CD4-positive, alpha-beta T cell treated with Interleukin-1 beta for 1 hour (primary cell): ENCODE measurements at regions not wholly inside any gene's neighbourhood (a gene's known extent, or its start where the extent isn't known, plus 50 kb on each side); places are given as distances from the start of the nearest gene placed in this dataset.

Experiments used
- DNase-seq, 2 donors: peaks; one replicate each; pipeline ENCODE4 v3.0.0-alpha.2; 2020 to 2022

DNA sequence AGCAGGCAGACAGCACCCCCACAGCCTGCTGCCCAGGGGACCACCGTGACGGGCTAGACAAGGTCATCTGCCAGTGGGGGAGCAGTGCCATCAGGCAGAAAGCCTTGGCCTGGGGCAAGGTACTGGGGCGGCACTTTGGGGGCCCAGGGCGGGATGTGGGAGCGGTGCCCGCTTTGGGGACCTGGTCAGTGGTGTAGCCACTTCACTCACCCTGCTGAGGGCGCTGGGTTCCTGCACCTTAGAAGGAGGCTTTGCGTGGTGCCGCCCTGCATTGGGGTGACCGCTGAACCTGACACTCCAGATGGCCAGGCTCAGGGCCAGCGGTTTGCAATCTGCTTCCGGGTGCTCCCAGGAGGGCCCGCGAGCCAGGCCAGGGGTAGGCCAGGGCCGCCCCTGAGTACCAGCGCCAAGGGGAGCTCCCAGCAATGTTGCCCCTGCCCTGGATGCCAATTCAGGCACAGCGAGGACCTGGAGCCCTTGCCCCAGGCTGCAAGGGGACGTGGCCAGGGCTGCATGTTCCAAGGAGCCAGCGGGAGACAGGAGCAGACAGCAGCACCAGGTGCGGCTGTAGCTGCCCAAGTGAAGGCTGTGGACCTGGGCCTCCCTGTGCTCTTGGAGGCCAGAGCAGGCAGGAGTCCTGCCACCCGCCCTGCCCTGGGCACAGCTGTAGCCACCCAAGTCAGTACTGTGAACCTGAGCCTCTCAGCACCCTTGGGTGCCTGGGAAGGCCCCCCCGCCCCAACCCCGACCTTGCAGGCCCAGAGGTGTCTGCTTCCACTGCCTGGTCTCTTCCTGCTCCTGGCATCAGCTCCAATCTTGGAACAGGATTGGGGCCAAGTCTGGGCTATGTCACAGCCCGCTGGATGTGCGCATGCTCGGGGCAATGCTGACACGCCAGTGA, 550.7 kb downstream of the SLC6A15 start:
- DNase-seq, result no peak

DNA sequence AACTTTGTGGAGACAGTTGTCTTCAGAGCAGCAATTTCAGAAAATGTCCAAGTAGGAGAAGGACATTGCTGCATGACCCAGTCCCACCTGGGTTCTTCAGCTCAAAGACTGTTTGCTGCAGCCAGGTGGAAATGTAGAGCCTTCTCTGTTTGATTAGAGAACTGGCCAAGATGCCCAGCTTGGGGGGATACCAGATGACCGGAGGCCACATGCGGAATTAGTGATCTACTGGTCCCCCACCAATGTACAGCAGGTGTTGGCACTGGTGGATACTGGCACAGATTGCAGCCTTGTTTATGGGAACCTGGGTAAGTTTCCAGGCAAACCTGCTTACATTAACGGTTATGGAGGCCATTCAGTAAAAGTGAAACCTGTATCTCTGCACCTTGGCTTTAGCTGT, 555.3 kb downstream of the SLC6A15 start:
- DNase-seq, result no peak

DNA sequence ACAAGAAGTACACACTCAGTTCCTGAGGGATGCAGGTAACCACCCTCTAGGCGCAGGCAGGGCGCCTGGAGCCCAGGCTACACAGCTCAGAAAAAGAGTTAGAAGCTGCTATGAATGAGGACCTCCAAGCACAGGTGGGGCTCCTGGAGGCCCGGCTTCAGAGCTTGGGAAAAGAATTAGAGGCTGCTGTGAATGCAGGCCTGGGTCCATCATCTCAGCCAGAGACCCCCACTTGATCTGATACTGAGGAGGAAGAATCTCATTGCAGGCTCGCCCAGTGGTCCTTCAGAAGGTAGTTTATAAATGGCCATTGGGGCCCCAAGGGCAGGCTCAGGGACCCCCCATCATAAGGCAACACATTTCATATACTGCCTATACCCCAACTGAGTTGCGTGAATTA, 556.4 kb downstream of the SLC6A15 start:
- DNase-seq, result no peak

DNA sequence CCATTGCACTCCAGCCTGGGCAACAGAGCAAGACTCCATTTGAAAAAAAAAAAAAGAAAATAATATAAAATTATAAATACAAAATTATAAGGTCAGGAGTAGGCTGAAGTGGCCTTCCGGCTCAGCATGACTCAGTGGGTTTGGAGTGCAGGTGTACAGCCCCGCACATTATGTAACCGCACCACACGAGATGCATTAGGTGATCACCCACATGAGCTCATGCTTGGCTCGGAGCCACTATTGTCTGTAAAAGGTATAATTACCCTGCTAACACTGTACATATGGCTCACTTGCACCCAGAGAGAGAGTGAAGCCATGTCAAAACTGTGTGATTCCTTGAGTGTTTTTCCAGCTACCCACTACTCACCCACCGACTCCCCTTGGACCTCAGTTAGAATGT, 557.0 kb downstream of the SLC6A15 start:
- DNase-seq, result no peak

DNA sequence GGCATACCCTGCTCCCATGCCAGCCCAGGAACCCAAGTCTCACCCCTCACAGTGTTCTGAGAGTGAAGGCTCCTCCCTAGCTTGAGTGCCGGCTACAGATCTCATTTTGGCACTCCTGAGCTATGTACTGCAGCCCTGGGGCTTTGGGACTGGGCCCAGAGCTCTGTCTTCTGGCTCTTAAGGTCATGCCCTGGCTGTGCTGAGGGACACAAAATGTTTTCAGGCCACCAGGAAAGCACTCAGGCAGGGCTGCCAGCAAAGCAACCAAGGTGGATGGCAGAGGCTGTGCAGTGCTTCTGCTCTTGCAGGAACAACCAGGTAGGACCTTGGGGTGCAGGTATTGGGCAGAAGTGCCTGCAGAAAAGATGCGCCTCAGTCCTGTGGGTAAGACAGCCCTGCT, 564.0 kb downstream of the SLC6A15 start:
- no peak for DNase-seq

DNA sequence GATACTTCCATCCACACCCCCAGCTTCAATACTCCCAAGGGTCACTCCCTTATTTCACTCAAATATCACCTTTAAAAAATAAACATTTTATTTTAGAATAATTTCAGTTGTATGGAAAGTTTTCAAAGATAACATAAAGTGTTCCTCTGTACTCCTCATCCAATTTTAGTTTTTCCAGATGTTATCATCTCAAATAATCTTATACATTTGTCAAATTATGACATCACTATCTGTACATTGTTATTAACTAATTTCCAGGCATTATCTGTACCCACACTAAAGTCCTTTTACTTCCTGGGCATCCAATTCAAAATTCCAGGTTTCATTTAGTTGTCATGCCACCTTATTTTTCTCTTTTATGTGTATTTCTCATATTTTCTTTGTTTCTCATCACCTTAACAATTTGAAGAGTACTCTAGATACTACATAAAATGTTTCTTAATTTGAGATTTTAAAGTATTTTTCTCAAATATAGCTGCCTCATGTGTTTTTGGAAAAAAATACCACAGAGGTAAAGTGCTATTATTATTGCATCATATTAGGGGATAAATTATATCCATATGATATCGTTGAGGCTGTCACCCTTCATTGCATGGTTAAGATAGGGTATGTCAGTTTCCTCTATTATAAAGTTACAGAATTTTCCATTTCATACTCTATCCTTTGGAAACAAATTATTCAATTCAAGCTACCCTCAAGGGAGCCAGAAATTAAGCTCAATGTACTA, 571.0 kb downstream of the SLC6A15 start:
- no peak for DNase-seq

DNA sequence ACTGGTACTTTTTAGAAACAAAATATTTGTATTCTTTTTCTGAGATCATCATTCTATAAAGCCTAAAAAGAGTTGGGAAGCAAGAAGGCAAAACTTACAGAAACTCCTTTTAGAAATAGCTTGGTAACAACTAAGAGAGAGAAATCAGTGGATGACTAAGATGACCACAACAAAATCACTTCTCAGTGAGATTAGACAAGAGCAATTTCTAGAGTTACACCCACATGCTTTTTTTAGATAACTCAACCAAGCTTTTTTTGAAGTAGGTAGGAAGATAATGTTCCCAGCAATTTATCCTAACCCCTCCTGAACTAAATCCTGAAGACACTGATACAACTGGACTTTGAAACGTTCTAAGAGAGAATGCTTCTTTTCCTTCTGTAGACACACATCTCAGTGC, 576.4 kb downstream of the SLC6A15 start:
- no peak for DNase-seq

DNA sequence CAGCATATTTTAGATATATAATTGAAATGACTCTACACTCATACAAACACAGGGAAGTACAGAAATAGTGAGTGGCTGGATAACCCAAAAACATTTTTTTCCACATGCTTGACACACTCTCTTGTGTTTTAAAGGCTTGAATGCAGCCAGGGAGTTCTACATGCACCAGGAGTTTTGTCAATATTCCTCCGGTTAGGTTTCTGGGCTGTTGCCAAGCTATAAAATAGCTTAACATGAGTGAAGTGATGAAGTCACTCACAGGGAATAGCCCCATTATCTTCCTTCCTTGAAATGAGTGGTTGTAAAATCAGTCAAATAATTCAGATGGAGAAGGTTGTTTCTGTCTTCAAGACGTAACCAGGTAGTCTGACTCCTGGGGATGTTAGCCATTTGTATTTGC, 582.7 kb downstream of the SLC6A15 start:
- DNase-seq, result no peak

DNA sequence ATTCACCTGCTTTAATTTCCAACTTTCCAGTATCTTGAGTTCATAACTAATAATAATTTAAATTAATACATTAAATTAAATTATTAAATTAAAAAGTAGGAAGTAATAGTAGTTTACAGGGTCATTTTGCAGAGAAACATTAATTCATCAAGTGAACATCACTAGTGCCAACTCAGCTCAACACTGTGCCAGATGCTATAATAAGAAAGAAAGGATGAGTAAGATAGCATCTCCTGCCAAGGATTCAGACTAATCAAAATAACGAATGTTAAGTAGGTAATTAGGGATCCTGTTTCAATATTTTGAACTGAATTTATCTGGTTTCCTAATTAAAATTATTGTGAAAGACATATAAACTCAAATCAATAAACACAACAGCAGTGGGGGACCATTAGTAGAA, 596.7 kb downstream of the SLC6A15 start:
- DNase-seq, result no peak

DNA sequence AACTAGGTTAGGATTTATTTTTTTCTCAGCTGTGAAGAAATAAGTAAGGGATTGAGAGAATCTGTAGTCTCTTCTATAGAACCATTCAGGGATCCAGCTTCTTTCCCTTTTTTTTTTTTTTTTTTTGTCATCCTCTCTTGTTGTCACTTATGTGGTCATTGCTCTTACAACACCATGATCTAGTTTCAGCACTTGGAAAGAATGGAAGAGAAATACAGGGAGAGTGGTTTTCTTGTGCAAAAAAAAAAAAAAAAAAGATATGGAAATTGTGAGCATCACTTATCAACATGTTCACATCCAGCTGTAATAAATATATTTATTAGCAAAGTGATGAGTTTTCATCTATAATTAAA, 599.3 kb downstream of the SLC6A15 start:
- no peak for DNase-seq

DNA sequence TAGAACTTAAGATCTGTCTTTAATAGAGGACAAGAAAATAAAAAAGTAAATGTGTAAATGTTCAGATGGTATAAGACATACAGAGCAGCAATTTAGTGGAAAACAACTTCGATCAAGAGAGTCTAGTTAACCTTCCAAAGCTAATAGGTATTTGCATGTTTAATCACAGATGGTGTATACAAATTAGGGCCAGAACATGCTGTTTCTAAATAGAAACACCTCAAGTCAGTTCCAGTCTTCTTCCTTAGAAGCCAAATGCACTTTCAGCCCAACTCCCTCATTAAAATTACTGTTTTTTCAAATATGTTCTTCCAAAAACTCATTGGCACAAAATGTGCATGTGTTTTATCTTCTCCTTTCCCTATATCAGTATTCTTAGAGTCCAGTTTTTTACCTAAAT, 604.4 kb downstream of the SLC6A15 start:
- DNase-seq, result no peak

DNA sequence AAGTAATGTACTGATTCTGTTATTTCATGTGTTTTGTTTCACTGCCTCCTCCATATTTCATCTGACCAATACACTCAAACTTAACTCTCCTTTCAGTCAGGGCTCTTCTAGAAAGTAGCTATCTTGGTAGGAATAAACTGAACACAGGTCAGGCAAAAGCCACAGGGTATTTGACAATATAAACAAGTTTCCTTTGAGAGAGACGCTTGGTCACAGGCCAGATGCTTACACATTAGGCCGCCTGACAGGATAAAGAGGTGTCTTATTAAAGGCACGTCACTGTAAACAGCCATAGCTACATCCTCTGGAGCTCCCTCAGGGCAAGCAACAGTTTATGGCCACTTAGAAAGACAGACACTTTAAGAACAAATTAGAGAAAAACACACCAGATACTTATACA, 607.5 kb downstream of the SLC6A15 start:
- DNase-seq, result no peak

DNA sequence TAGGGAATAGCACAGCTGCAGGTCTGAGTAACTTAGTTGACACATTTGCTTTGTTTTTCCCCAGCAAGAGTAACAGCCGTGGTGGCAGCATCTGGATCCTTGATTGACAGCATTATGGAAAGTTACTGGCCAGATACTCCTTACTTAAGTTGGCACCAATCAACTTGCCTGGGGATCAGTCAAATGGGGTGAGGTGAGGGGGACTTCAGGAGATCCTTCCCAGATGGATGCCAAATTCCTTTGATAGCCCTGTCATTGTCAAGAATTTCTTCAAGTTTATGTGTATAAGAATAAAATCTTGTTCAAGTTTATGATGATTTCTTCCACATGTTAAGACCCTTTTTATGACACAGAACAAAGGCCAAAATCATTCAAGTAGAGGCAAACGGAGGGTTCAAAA, 618.4 kb downstream of the SLC6A15 start:
- no peak for DNase-seq

DNA sequence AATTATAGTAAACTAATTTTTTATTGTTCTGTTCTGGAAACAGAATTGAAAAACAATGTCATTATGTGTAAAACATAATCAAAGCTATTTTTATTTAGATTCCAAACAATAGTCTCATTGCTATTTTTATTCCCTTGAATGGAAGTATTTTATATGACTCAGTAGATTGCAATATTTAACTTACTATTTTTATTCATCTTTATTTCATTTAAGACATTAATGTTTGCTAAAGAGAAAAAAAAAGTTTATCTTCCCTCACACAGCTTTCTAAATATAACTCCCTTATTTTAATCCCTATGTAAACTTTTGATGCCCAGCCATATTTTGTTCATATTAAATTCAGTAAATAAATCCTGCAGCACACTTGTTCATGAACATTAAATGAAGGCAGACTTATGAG, 622.4 kb downstream of the SLC6A15 start:
- no peak for DNase-seq

DNA sequence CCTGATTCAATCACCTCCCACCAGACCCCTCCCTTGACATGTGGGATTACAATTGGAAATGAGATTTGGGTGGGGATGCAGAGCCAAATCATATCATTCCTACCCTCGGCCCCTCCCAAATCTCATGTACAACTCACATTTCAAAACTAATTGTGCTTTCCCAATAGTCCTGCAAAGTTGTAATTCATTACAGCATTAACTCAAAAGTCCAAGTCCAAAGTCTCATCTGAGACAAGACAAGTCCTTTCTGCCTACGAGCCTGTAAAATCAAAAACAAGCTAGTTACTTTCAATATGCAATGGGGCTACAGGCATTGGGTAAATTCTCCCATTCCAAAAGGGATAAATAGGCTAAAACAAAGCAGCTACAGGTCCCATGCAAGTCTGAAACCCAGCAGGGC, 634.6 kb downstream of the SLC6A15 start:
- no peak for DNase-seq

DNA sequence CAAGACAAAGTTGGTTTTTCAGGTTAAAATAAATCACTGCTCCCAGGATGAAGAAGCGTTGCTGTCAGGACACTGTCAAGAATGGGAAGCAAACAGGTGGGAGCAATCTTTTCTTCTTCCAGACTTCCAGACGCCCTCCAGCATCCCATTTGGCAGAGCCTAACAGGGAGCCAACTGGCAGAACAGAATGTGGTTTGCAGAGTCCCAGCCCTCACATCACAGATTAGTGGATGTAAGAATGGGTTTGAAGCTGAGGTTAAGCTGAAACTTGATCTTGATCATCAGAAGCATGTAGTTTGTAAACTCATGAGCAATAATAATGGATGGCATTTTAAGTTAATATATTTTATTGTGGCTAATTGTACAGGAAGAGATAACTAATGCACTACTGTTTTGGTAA, 636.4 kb downstream of the SLC6A15 start:
- DNase-seq, result no peak

DNA sequence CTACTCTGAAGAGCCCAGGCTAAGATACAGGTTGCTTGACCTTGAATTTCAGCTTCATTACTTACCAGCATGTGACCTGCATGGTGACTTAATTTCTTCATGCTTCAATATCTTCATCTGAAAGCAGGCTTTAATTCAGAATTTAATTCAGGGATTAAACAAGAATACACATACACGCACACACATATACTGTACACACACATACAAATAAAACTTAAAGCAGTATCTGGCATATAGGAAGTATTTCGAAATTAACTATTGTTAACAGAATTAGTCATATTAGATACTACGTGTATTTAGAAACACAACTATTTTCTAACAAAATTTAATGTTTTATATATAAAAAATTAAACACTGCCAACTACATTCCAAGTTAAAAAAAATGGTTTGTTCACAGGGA, 640.3 kb downstream of the SLC6A15 start:
- no peak for DNase-seq

DNA sequence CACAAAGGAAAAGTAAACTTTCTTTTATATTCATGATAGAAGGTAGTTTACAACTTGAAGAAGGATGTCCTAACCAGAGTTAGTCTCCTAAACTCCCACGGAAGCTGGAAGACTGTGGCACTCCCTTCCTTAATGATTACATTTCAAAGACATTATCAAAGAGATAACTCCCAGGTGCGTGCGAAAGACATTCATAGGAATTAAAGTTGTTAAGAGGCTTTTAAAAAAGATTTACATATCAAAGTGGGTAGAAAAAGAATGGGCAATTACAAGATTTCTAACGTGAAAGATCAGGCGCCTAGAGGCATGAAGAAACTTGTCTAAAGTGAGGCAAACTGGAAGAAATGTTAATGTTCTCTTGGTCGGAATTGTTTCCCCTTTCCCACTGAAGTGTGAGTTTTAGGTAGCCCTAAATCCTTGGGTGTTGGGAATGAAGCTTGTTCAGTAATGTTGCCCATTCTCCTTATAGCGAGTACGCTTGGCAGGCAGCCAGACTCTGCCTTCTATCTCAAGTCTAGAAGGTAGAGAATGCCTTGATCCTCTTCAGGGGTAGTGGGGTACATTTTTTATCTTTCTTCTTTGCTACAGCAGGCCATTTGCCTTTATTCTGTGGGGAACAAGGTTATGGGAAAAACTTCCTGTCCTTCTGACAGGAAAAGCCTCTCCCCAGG, 642.0 kb downstream of the SLC6A15 start:
- no peak for DNase-seq

DNA sequence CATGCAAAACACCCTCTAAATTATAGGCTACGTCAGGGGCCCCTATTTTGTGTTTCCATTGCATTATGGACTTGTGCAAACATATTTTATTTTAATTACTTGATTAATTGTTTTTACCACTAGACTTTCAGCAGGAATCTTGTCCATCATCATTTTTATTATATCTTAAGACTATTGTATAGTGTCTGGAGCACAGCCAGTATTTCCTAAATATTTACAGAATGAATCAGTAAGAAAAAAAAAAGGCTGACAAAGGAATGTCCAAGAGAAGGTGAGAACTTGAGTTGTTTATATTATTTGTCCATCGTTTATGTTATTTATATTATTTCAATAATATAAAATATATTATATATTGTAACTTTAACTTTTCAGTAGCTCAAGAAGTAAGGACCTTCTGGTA, 664.7 kb downstream of the SLC6A15 start:
- DNase-seq, result no peak

DNA sequence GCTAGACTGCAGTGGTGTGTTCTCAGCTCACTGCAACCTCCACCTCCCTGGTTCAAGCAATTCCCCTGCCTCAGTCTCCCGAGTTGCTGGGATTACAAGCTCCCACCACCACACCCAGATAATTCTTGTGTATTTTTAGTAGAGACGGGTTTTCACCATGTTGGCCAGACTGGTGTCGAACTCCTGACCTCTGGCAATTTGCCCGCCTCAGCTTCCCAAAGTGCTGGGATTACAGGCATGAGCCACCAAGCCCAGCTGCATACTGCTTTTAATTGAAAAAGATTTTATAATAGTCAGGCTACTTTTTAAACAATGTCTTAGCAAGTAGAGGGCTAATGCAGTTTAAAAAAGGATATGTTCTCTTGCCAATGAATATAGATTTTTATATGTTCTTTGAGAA, 668.9 kb downstream of the SLC6A15 start:
- DNase-seq, result no peak

DNA sequence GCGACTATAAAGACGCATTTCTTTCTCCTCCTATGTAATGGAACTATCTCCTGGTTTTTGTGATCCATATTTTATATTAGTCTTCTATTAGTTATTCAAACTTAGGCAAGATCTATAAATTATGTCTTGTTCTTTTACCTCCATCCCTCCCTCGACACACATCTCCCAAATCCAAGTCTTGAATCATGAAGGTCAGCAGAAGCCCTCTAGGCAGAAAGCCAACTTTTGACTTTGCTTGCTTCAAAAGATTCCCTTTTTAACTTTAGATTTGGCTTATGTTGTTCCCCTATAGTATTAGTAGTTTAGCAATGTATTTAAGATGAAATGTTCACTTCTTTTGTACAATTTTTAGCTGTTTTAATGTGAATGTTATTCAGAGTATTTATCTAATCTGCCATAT, 689.8 kb downstream of the SLC6A15 start:
- DNase-seq, result no peak

DNA sequence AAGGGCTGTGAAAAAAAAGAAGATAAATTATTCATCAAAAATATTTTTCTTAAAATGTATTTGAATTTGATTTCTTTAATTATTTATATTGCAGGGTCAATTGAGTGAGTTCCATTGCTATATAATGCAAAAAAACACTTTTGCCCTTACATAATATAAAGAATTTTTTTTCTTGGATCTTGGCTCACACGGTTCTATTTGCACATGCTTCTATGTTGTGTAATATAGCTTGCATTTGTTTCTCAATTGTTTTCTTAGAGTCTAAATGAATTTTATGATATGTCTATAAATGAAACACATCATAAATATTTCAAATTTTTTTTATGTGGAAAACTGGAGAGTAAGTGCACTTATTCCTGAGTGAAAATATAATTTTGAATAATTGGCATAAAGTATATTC, 694.2 kb downstream of the SLC6A15 start:
- DNase-seq, result no peak

DNA sequence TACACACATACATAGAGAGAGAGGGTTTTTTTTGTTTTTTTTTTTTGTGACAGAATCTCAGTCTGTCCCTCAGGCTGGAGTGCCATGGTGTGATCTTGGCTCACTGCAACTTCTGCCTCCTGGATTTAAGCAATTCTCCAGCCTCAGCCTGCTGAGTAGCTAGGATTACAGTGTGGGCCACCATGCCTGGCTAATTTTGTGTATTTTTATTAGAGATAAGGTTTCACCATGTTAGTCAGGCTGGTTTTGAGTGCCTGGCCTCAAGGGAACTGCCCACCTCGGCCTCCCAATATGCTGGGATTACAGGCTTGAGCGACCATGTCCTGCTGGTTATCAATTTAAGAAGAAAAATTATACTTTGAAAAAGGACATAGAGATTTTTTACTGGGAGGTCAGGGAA, 710.6 kb downstream of the SLC6A15 start:
- no peak for DNase-seq

DNA sequence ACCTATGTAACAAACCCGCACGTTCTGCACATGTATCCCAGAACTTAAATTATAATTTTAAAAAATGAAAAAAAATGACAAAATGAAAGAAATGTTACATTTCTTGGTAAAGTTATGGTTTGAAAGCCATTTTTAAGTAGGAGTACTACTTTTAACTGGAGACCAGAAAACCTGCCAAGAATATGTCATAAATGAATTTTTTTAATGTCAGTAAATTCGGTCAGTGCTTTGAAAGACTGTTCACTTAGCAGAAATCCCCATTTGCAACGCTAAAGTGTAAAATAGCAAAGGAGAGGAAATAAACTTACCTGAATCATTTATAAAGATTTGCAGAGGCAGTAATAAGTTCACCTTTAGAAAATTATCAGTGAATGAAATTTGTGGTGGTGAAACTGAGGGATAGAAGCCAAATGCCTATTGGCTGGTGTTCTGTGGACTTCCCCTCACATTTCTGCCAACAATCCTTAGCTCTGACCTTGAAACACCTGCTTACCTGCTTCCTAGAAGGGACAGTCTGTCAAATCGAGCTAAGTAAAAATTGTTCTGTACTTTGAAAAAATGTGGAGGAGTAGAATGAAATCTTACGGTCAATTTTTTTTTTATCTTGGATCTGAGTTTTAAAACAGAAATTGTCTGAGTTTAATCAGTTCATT, 714.2 kb downstream of the SLC6A15 start:
- no peak for DNase-seq
